Cardiac muscle cell (in vitro differentiated cells and primary cell): ENCODE measurements at regions not wholly inside any gene's neighbourhood (a gene's known extent, or its start where the extent isn't known, plus 50 kb on each side); places are given as distances from the start of the nearest gene placed in this dataset.
"Not testable (repeated sequence)": the region's sequence is repeated elsewhere in the genome, so short reads cannot be mapped to it uniquely, and the experiment has no call there.

ENCODE experiments used
- DNase-seq, 2 donors: peaks; one replicate each; pipeline versions ENCODE4 v3.0.0 to v3.0.0-alpha.2; 2010 to 2017; ENCODE audit warnings: low read depth in 1 of 2, low spot score in 1 of 2
- H3K27ac ChIP-seq: fragments of 200-600 bp; sonication (generic); 2 replicates; pipeline ENCODE4 v1.5.1; 2016
- H3K27me3 ChIP-seq: fragments of 200-600 bp; sonication (generic); 2 replicates; pipeline ENCODE4 v1.6.0; 2016; ENCODE audit warnings: control low read depth
- H3K36me3 ChIP-seq: fragments of 200-600 bp; sonication (generic); 2 replicates; pipeline ENCODE4 v1.5.1; 2016; ENCODE audit warnings: control low read depth
- H3K4me1 ChIP-seq: fragments of 200-600 bp; sonication (generic); 2 replicates; pipeline ENCODE4 v1.8.1; 2017; ENCODE audit warnings: low read depth, mild to moderate bottlenecking, mixed run types
- H3K4me3 ChIP-seq: fragments of 200-600 bp; sonication (generic); 2 replicates; pipeline ENCODE4 v1.5.1; 2016; ENCODE audit warnings: mild to moderate bottlenecking
- H3K9me3 ChIP-seq: fragments of 200-600 bp; sonication (generic); 2 replicates; pipeline ENCODE4 v1.5.1; 2017; ENCODE audit warnings: low read depth, mild to moderate bottlenecking, control low read depth
- CTCF ChIP-seq: IDR thresholded peaks from 2 replicates; pipeline ENCODE4 v1.5.1; 2012; ENCODE audit warnings: low read depth, mild to moderate bottlenecking, low read length

DNA sequence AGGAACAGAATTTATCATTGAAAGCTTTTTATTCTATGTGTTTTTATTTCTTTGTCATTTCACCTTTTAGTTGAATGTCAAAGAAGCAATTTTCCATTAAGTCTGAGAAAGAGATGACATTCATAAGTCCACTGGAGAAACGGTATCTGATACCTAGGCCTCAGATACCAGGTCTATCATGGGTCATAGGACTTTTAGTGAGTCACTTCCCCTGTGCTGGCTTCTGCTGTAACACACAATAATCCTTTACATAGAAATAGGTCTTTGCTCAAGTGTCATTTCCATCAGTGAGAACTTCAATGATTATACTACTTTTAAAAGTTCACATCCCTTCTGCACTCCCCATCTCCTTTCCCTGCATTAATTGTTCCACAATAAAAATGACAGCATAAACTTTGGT lies 125.5 kb upstream of the ARMCX2 start:
- no peak for DNase-seq
- H3K4me3 ChIP-seq = no peak overlapping the region

DNA sequence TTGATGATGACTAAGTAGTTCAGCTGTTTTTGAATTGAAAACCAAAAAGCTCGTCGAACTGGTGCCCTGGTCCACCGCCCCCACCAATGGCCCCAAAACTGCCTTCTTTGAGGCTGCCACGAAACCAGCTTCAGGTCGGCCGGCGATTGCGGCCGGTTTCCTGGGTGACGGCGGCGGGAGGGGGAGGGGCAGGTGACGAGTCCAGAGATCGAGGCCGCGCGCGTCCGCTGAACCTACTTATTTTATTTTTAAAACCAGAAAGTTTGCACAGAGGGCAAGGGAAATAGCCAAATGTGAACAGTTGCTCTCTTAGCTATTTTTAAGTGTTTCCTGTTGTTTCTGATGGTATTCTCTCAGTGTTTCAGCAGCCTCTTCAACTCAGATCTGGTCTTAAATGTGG lies 120.8 kb upstream of the ARMCX2 start:
- not testable (repeated sequence) for H3K27ac ChIP-seq, H3K4me3 ChIP-seq, H3K27me3 ChIP-seq, H3K9me3 ChIP-seq, H3K4me1 ChIP-seq, H3K36me3 ChIP-seq, DNase-seq

More for the DNA sequence above, 125.5 kb upstream of the ARMCX2 start:
- Histone ChIP-seq H3K27ac (no peak overlapping the region), H3K27me3 (no peaks in the 10 kb centered on the region), H3K4me1 (no peaks in the 10 kb centered on the region), H3K9me3 (no peaks in the 10 kb centered on the region), H3K36me3 (no peaks in the 10 kb centered on the region)
- TF ChIP-seq CTCF = no peak

- H3K4me1 ChIP-seq = no peaks in the 10 kb centered on the region
- H3K4me3 ChIP-seq = no peak overlapping the region
- H3K36me3 ChIP-seq = no peaks in the 10 kb centered on the region
- H3K9me3 ChIP-seq = no peaks in the 10 kb centered on the region
- no peak for TF ChIP-seq CTCF
- DNase-seq = no peak
- no peaks in the 10 kb centered on the region for H3K27me3 ChIP-seq
- no peak overlapping the region for H3K27ac ChIP-seq
Observed at GRCh38 chrX:101774340-101774739, 114.7 kb upstream of the ARMCX2 start.

- Histone ChIP-seq H3K4me3 (no peak overlapping the region), H3K36me3 (no peaks in the 10 kb centered on the region), H3K27me3 (no peaks in the 10 kb centered on the region), H3K27ac (no peak overlapping the region), H3K9me3 (no peaks in the 10 kb centered on the region), H3K4me1 (no peaks in the 10 kb centered on the region)
- no peak for TF ChIP-seq CTCF
- peak in 1 of 2 donors; percentile 2 for DNase-seq
Observed at GRCh38 chrX:101764538-101764937, 104.9 kb upstream of the ARMCX2 start.

GRCh38 chrX:101759000-101759399 lies 99.3 kb upstream of the ARMCX2 start:
- no peak overlapping the region for H3K27ac ChIP-seq
- no peak overlapping the region for H3K4me3 ChIP-seq
- peak; percentile 45 to 63 for DNase-seq
- H3K9me3 ChIP-seq = no peaks in the 10 kb centered on the region
- no peaks in the 10 kb centered on the region for H3K27me3 ChIP-seq
- TF ChIP-seq CTCF = peak; percentile 35
- H3K36me3 ChIP-seq = no peaks in the 10 kb centered on the region
- H3K4me1 ChIP-seq = peaks cover 2% of the 10 kb centered on the region

DNA sequence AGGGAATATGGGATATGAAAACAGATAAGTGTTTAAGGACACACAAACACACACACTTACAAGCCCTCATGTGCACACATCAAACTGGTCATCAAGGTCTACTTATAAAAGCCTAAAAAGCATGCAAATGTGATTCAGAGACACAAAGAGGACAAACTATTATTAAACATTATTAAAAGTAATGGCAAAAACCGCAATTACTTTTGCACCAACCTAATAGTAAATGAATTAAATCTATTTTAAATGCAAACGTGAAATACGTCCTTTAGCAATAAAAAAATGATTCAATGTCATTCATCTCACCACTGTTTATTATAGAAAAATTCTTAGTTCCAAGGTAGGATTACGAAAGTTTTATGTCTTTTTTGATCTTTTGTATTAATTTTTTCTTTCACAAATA lies 91.1 kb upstream of the ARMCX2 start:
- Histone ChIP-seq H3K4me3 (no peak overlapping the region), H3K27me3 (no peaks in the 10 kb centered on the region)
- DNase-seq = no peak

More for the DNA sequence above, 91.1 kb upstream of the ARMCX2 start:
- H3K27ac ChIP-seq = no peak overlapping the region
- H3K4me1 ChIP-seq = no peaks in the 10 kb centered on the region
- H3K36me3 ChIP-seq = no peaks in the 10 kb centered on the region
- H3K9me3 ChIP-seq = no peaks in the 10 kb centered on the region
- TF ChIP-seq CTCF = no peak
